Activated naive CD4-positive, alpha-beta T cell treated with anti-CD3 and anti-CD28 coated beads for 36 hours (primary cell): ENCODE measurements at regions not wholly inside any gene's neighbourhood (a gene's known extent, or its start where the extent isn't known, plus 50 kb on each side); places are given as distances from the start of the nearest gene placed in this dataset.

Experiments used
- CTCF ChIA-PET: fragments of 350-600 bp; sonication (Branson Sonifier 250); formaldehyde crosslinking; loops from one replicate; lab custom pipeline; 2021; ENCODE audit warnings: antibody characterized with exemption; lab: Charles Lee
- DNase-seq: peaks from one replicate; pipeline ENCODE4 v3.0.0-alpha.2; 2020
- H3K27ac Mint-ChIP-seq: one replicate; pipeline ENCODE4 v1.8.0; 2021; ENCODE audit warnings: mild to moderate bottlenecking, mixed read lengths
- H3K27me3 Mint-ChIP-seq: one replicate; pipeline ENCODE4 v1.8.0; 2021; ENCODE audit warnings: low read depth, mixed read lengths
- H3K36me3 Mint-ChIP-seq: one replicate; pipeline ENCODE4 v1.8.0; 2021; ENCODE audit warnings: low read depth, mixed read lengths
- H3K4me1 Mint-ChIP-seq: one replicate; pipeline ENCODE4 v1.8.0; 2021; ENCODE audit warnings: low read depth, mixed read lengths
- H3K4me3 Mint-ChIP-seq: one replicate; pipeline ENCODE4 v1.8.0; 2021; ENCODE audit warnings: mild to moderate bottlenecking, moderate library complexity, mixed read lengths
- H3K9me3 Mint-ChIP-seq: one replicate; pipeline ENCODE4 v1.8.0; 2021; ENCODE audit warnings: mixed read lengths
- intact Hi-C: fragments of 100-400 bp; cut with micrococcal nuclease; formaldehyde crosslinking; loops from one replicate; pipeline ENCODE4 v1.15.1; 2023

DNA sequence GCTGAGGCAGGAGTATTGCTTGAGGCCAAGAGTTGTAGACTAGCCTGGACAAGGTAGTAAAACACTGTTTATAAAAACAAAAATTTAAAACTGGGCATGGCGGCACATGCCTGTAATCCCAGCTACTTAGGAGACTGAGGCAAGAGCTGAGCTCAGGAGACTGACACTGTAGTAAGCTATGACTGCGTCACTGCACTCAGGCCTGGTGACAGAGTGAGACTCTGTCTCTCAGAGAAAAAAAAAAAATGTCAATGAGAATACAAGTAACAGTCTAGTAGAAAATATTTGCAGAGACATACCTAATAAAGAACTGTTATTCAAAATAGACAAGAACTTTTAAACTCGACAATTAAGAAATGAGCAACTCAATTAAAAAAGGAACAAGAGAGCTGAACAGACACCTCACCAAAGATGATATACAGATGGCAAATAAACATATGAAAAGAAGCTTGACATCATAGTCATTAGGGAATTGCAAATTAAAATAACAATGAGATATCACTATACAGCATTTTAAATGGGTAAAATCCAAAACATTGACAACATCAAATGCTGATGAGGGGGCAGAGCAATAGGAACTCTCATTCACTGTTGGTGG is 624.3 kb upstream of the ZEB2 start:
- H3K9me3 Mint-ChIP-seq, result no peaks in the 10 kb centered on the region
- no peak overlapping the region for H3K4me3 Mint-ChIP-seq
- no peak for DNase-seq

DNA sequence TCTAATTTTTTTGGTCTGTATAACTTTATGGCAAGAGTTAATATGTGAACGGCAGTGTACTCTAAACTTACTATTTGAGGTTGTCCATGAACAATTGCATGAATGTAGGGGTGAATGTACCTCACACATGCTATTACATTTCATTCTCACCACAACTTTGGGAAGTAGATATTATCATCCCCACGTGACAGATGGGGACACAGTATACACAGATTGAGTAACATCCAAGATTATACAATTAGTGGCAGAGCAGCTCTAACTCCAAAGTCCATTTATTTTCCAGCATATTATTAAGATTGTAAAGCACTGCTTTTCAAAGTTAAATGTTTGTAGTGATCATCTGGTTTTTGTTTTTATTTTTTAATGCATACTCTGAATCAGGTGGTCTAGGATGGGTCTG is 622.1 kb upstream of the ZEB2 start:
- Mint-ChIP-seq H3K4me1 (no peaks in the 10 kb centered on the region), H3K27ac (no peak overlapping the region), H3K9me3 (no peaks in the 10 kb centered on the region), H3K27me3 (no peaks in the 10 kb centered on the region), H3K36me3 (no peaks in the 10 kb centered on the region), H3K4me3 (no peak overlapping the region)
- intact Hi-C loops, result no loop called here
- CTCF ChIA-PET, result no interaction called here
- no peak for DNase-seq

More for the DNA sequence above, 624.3 kb upstream of the ZEB2 start:
- intact Hi-C loops, result no loop called here
- H3K27ac Mint-ChIP-seq, result no peak overlapping the region
- no peaks in the 10 kb centered on the region for H3K4me1 Mint-ChIP-seq
- no peaks in the 10 kb centered on the region for H3K27me3 Mint-ChIP-seq
- H3K36me3 Mint-ChIP-seq, result no peaks in the 10 kb centered on the region
- CTCF ChIA-PET, result interaction anchor here (0.5 kb wide), 1 partner anchor 16 kb away, joined by 3 read pairs; no protein-coding TSS in a partner anchor

DNA sequence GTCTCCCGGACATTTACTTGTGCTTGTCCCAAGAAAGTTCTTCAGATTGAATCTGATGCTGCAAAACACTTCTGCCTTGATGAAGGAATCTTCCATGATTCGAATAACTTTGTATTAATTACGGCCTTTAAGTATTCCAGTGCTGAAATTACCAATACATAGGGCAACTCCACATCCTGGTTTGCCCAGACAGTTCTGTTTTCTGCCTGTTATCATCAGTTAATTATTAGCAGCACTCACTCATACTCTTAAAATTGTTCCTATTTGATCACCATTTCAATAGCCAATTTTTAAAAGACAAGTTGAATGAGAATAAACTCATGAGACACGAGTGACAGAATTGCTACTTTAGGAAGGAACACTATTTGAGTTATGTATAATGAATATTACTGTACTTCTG is 620.7 kb upstream of the ZEB2 start:
- no peaks in the 10 kb centered on the region for H3K27me3 Mint-ChIP-seq
- CTCF ChIA-PET, result no interaction called here
- H3K4me3 Mint-ChIP-seq, result no peak overlapping the region
- H3K9me3 Mint-ChIP-seq, result no peaks in the 10 kb centered on the region
- H3K36me3 Mint-ChIP-seq, result no peaks in the 10 kb centered on the region
- DNase-seq, result no peak
- no peak overlapping the region for H3K27ac Mint-ChIP-seq
- no peaks in the 10 kb centered on the region for H3K4me1 Mint-ChIP-seq
- intact Hi-C loops, result no loop called here

DNA sequence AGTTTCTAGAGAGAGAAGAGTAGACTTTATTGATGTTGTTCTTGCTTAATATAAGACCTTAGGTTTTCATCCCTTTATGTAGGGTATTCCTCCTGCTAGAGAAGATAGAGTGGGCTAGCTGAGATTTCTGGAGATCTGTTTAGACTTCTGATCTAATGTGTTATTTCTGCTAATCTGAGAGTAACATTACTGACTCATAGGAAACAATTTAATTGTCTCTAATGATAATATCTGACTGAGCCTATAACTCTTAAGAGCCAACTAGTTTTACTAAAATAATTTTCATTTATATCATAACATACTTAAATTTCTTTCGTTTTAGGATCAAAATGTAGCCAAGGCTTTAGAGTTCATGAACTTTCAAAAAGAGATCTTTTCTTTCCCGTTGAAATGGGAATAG is 618.7 kb upstream of the ZEB2 start:
- CTCF ChIA-PET, result no interaction called here
- Mint-ChIP-seq H3K4me1 (no peaks in the 10 kb centered on the region), H3K27me3 (no peaks in the 10 kb centered on the region), H3K4me3 (no peak overlapping the region), H3K27ac (no peak overlapping the region), H3K9me3 (no peaks in the 10 kb centered on the region), H3K36me3 (no peaks in the 10 kb centered on the region)
- intact Hi-C loops, result no loop called here
- no peak for DNase-seq

DNA sequence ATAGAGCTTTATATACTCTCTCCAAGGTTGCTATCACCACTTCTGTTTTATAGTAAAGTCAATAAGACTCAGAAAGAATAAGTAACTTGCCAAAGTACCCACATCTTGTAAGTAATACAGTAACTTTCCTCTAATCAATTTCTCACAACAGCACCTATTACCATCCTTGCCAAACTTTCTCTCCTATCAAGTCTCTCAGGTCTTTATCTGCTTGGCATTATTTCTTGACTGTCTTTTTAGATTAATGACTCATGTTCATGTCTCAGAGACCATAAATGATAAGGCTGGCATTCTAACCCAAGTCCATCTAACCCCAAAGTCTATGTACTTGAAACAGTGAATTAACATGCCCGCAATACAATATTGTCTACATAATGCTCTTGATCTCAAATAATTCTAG is 618.0 kb upstream of the ZEB2 start:
- H3K4me3 Mint-ChIP-seq, result no peak overlapping the region
- H3K4me1 Mint-ChIP-seq, result no peaks in the 10 kb centered on the region
- H3K27ac Mint-ChIP-seq, result no peak overlapping the region
- no peak for DNase-seq
- CTCF ChIA-PET, result no interaction called here
- intact Hi-C loops, result no loop called here
- no peaks in the 10 kb centered on the region for H3K9me3 Mint-ChIP-seq
- no peaks in the 10 kb centered on the region for H3K36me3 Mint-ChIP-seq
- H3K27me3 Mint-ChIP-seq, result no peaks in the 10 kb centered on the region

DNA sequence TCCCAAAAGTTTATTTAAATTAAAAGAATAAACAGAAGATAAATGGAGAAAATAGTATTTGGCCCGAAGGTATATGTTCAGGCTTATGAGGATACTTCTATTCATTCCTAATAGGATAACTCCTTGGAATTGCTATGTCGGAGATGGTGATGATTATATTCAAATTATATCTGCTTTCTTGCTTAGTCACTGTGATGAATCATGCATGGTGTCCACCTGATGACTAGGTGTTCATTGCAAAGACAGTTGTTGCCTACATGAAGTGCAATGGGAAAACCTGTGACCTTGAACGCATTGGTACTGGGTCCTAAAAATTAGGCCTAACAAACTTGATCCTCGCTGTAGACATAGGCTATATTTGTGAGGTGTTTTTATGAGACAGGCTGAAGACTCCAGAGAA is 617.3 kb upstream of the ZEB2 start:
- Mint-ChIP-seq H3K9me3 (no peaks in the 10 kb centered on the region), H3K4me1 (no peaks in the 10 kb centered on the region), H3K4me3 (no peak overlapping the region), H3K36me3 (no peaks in the 10 kb centered on the region), H3K27ac (no peak overlapping the region), H3K27me3 (no peaks in the 10 kb centered on the region)
- CTCF ChIA-PET, result no interaction called here
- DNase-seq, result no peak
- intact Hi-C loops, result no loop called here

DNA sequence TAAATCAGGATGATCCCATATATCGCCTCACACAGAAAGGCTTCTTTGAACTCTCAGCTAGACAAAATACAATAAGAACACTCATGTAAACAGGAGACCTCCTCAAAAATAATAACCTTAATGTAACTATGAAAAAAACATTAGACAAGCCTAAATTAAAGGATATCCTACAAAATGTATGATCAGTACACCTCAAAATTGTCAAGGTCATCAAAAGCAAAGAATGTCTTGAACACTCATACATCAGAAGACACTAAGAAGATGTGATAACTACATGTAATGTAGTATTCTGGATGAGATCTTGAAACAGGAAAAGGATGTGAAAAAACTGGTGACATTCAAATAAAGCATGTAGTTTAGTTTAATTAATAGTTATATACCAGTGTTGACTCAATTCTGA is 616.8 kb upstream of the ZEB2 start:
- CTCF ChIA-PET, result no interaction called here
- H3K9me3 Mint-ChIP-seq, result no peaks in the 10 kb centered on the region

DNA sequence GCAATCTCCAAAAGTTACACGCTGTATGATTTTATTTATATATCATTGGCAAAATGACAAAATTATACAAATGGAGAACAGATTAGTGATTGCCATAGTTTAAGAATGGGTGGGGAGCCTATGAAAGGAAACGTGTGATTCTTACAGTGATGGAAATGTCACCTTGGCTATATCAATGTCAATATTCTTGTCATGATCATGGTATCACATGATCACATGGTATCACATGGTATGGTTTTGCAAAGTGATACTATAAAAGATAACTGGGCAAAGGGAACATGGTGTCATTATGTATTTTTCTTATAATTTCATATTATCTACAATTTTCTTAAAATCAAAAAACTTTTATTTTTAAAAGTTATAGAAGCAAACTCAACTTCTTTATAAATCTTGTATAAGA is 606.2 kb upstream of the ZEB2 start:
- H3K9me3 Mint-ChIP-seq, result peaks cover 2% of the 10 kb centered on the region
- no peak for DNase-seq
- CTCF ChIA-PET, result no interaction called here
- no peaks in the 10 kb centered on the region for H3K27me3 Mint-ChIP-seq
- no peaks in the 10 kb centered on the region for H3K4me1 Mint-ChIP-seq
- no peak overlapping the region for H3K4me3 Mint-ChIP-seq
- H3K36me3 Mint-ChIP-seq, result no peaks in the 10 kb centered on the region
- H3K27ac Mint-ChIP-seq, result no peak overlapping the region
- intact Hi-C loops, result no loop called here

More for the DNA sequence above, 616.8 kb upstream of the ZEB2 start:
- DNase-seq, result no peak
- intact Hi-C loops, result no loop called here
- Mint-ChIP-seq H3K4me1 (no peaks in the 10 kb centered on the region), H3K27ac (no peak overlapping the region), H3K4me3 (no peak overlapping the region), H3K36me3 (no peaks in the 10 kb centered on the region), H3K27me3 (no peaks in the 10 kb centered on the region)

DNA sequence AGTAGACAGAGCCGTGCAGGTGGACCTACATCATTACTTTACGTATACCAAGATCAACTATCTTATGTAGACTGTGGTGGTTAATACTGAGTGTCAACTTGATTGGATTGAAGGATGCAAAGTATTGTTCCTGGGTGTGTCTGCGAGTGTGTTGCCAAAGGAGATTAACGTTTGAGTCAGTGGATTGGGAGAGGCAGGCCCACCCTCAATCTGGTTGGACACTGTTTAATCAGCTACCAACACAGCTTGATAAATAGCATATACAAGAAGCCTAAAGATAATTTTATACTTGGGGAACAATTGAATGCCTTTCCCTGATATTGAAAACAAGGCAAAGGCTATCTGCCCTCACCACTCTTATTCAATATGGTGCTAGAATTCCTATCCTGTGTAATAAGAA is 604.2 kb upstream of the ZEB2 start:
- no peak for DNase-seq
- no peaks in the 10 kb centered on the region for H3K9me3 Mint-ChIP-seq
- H3K36me3 Mint-ChIP-seq, result no peaks in the 10 kb centered on the region
- H3K4me1 Mint-ChIP-seq, result no peaks in the 10 kb centered on the region
- no peaks in the 10 kb centered on the region for H3K27me3 Mint-ChIP-seq
- H3K27ac Mint-ChIP-seq, result no peak overlapping the region
- CTCF ChIA-PET, result no interaction called here
- no peak overlapping the region for H3K4me3 Mint-ChIP-seq
- intact Hi-C loops, result no loop called here

DNA sequence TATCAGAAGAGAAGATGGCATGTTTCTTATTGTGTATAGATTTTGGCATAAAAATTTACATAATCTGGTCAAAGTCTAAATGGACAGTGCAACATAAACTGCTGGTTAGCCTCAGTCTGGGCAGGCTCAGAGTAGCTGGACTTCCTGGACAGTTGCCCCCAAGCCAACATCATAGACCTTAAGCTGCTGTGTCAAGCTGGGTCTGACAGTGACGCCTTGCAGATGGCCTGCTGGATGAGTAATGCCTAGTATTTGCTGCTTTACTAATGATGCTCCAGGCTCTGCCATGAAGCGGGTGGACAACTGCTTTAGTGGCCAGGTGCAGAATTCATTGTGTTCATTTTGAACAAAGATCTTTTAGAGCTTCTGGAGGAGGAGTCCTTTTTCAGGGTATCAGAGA is 603.7 kb upstream of the ZEB2 start:
- no peak for DNase-seq
- no peaks in the 10 kb centered on the region for H3K27me3 Mint-ChIP-seq
- no peaks in the 10 kb centered on the region for H3K4me1 Mint-ChIP-seq
- H3K36me3 Mint-ChIP-seq, result no peaks in the 10 kb centered on the region
- intact Hi-C loops, result no loop called here
- H3K27ac Mint-ChIP-seq, result no peak overlapping the region
- CTCF ChIA-PET, result no interaction called here
- H3K4me3 Mint-ChIP-seq, result no peak overlapping the region
- H3K9me3 Mint-ChIP-seq, result no peaks in the 10 kb centered on the region

DNA sequence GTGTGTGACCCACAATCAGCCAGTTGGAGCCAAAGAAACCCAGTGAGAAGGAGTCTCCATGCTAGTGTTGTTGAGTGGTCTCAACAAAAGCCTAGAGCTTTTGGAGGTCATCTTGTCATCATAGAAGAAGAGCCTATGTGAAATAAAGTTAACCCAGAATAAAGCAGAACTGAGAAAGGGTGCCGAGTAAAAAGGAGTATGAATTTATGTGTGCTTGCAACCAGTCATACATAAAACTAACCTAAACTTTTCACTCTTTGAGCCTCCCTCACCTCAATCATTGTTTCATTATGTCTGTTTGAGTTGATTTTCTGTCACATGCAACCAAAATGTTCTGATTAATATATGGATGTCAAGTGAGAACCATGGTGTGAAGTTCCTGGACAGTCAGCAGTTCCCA is 599.3 kb upstream of the ZEB2 start:
- Mint-ChIP-seq H3K4me1 (no peaks in the 10 kb centered on the region), H3K9me3 (no peaks in the 10 kb centered on the region), H3K4me3 (no peak overlapping the region), H3K36me3 (no peaks in the 10 kb centered on the region), H3K27ac (no peak overlapping the region), H3K27me3 (no peaks in the 10 kb centered on the region)
- no peak for DNase-seq
- intact Hi-C loops, result no loop called here
- CTCF ChIA-PET, result no interaction called here

DNA sequence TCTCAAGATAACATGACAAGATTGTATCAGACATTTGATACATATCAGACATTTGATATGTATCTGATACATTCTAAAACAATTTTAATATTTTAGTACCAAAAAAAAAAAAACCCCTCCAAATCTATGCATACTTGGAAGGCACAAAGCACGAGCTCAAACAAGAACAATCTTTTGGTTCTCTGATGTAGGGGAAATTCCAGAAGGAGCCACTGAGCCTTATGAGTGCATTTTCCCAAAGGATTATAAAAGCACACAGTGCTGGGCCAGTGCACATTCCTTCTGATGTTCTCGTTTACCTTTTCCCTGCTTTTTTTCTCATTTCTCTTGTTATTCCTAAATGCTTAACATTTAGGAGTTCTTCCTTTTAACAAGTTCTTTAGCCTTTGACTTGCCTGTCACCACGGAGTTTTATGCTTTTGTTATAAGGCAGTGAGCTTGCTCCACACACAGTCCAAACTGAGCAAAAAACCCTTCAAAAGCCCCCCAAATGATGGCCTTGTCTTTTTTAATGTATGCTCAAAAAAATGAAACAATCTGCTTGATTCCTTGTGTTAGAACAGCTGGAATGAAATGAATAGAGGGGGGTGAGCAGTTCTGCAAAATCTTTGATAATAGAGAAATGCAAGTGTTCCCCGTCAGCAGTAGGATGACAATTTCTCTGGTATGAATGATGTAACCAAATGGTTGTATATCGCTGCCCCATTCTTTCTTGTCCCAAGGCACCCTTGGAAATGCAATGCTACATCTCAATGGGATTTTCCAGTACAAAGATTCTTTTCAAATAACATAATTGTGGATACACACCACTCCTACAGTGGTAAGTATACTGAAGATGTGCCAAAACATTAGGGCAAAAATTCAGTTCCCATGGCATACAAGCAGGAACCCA is 597.2 kb upstream of the ZEB2 start:
- H3K27ac Mint-ChIP-seq, result no peak overlapping the region
- no peaks in the 10 kb centered on the region for H3K9me3 Mint-ChIP-seq
- H3K36me3 Mint-ChIP-seq, result no peaks in the 10 kb centered on the region
- H3K4me1 Mint-ChIP-seq, result no peaks in the 10 kb centered on the region
- H3K27me3 Mint-ChIP-seq, result no peaks in the 10 kb centered on the region
- intact Hi-C loops, result no loop called here
- no peak overlapping the region for H3K4me3 Mint-ChIP-seq
- no peak for DNase-seq
- CTCF ChIA-PET, result no interaction called here

DNA sequence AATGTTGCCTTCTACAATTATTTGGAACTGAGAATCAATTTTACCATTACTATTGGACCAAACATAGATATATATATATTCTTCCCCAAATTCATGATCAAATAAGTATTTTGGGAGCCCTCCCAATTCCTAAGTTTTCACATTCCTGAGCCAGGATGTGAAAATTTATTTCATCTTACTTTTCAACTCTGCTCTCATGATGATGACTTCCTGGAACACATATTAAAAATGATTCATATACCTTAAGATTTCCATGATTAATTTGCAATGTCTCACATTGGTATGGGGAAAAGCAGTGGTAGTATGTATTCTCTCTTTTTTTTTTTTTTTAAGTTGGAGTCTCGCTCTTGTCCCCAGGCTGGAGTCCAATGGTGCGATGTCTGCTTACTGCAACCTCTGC is 596.1 kb upstream of the ZEB2 start:
- intact Hi-C loops, result no loop called here
- H3K27me3 Mint-ChIP-seq, result no peaks in the 10 kb centered on the region
- DNase-seq, result no peak
- no peaks in the 10 kb centered on the region for H3K4me1 Mint-ChIP-seq
- no peaks in the 10 kb centered on the region for H3K36me3 Mint-ChIP-seq
- no peak overlapping the region for H3K4me3 Mint-ChIP-seq
- CTCF ChIA-PET, result no interaction called here
- H3K9me3 Mint-ChIP-seq, result no peaks in the 10 kb centered on the region
- H3K27ac Mint-ChIP-seq, result no peak overlapping the region
